PFSK-1 (cell line): ENCODE measurements at regions not wholly inside any gene's neighbourhood (a gene's known extent, or its start where the extent isn't known, plus 50 kb on each side); places are given as distances from the start of the nearest gene placed in this dataset.

Experiments
- FOXP2 ChIP-seq: optimal IDR thresholded peaks from 2 replicates; pipeline ENCODE3; 2011; ENCODE audit warnings: borderline replicate concordance, control low read depth, inconsistent platforms; ENCODE audit not compliant: insufficient read depth; ENCODE audit errors: extremely low read length, extremely low read depth
- POLR2AphosphoS5 ChIP-seq: IDR thresholded peaks from 2 replicates; pipeline ENCODE4 v1.6.1; 2012; ENCODE audit warnings: low read depth, mild to moderate bottlenecking, control low read depth, low read length, moderate library complexity
- REST ChIP-seq, 2 experiments: IDR thresholded peaks; 2 replicates each; pipeline versions ENCODE4 v1.6.1 to v1.8.0; 2011 to 2012; ENCODE audit warnings: low read depth in 2 of 2, low read length in 2 of 2, control low read depth in 1 of 2, inconsistent platforms in 1 of 2, mild to moderate bottlenecking in 1 of 2, moderate library complexity in 1 of 2; ENCODE audit not compliant: insufficient read depth in 1 of 2
- SIN3A ChIP-seq: IDR thresholded peaks from 2 replicates; pipeline ENCODE4 v1.6.1; 2012; ENCODE audit warnings: mild to moderate bottlenecking, low read length, moderate library complexity, borderline replicate concordance; ENCODE audit not compliant: insufficient read depth
- TAF1 ChIP-seq: IDR thresholded peaks from 2 replicates; pipeline ENCODE4 v1.6.1; 2012; ENCODE audit warnings: low read length, control low read depth, borderline replicate concordance; ENCODE audit not compliant: insufficient read depth

- TF ChIP-seq SIN3A (no peak), POLR2AphosphoS5 (no peak), TAF1 (no peak), REST (IDR thresholded peaks at IDR 0.05; ENCODE audit: insufficient read depth in 1 of 2, low read depth in 2 of 2, low read length in 2 of 2) (no peak), FOXP2 (no peak)
Observed at GRCh38 chr17:70266394-70266793, 97.1 kb downstream of the KCNJ2 start.

- TF ChIP-seq POLR2AphosphoS5 (no peak), SIN3A (no peak), FOXP2 (no peak), TAF1 (no peak), REST (IDR thresholded peaks at IDR 0.05; ENCODE audit: insufficient read depth in 1 of 2, low read depth in 2 of 2, low read length in 2 of 2) (no peak)
Observed at GRCh38 chr17:70268383-70268782, 99.1 kb downstream of the KCNJ2 start.

GRCh38 chr17:70270554-70270953 lies 101.2 kb downstream of the KCNJ2 start:
- TF ChIP-seq POLR2AphosphoS5, result no peak
- no peak for TF ChIP-seq REST (IDR thresholded peaks at IDR 0.05; ENCODE audit: insufficient read depth in 1 of 2, low read depth in 2 of 2, low read length in 2 of 2)
- TF ChIP-seq TAF1, result no peak
- TF ChIP-seq SIN3A, result no peak
- TF ChIP-seq FOXP2, result no peak

- TF ChIP-seq FOXP2 (no peak), TAF1 (no peak), POLR2AphosphoS5 (no peak), SIN3A (no peak), REST (IDR thresholded peaks at IDR 0.05; ENCODE audit: insufficient read depth in 1 of 2, low read depth in 2 of 2, low read length in 2 of 2) (no peak)
Observed at GRCh38 chr17:70271200-70271599, 101.9 kb downstream of the KCNJ2 start.

- no peak for TF ChIP-seq REST (IDR thresholded peaks at IDR 0.05; ENCODE audit: insufficient read depth in 1 of 2, low read depth in 2 of 2, low read length in 2 of 2)
- no peak for TF ChIP-seq FOXP2
- no peak for TF ChIP-seq TAF1
- TF ChIP-seq POLR2AphosphoS5, result no peak
- TF ChIP-seq SIN3A, result no peak
Observed at GRCh38 chr17:70271672-70272071, 102.3 kb downstream of the KCNJ2 start.
